ENCODE measurements at regions not wholly inside any gene's neighbourhood (a gene's known extent, or its start where the extent isn't known, plus 50 kb on each side); places are given as distances from the start of the nearest gene placed in this dataset.
"Not testable (repeated sequence)": the region's sequence is repeated elsewhere in the genome, so short reads cannot be mapped to it uniquely, and the experiment has no call there.

- DNase-seq (ENCODE audit: low spot score), result no peak
- ChIA-PET POLR2A (ENCODE audit: low non-redundant PET) (no interaction called here), CTCF (interaction anchor here (0.6 kb wide), 1 partner anchor 81 kb away, joined by 3 read pairs; no protein-coding TSS in a partner anchor)
- no peak for TF ChIP-seq CTCF (conservative IDR thresholded peaks at IDR 0.05; ENCODE audit: low read depth)
- no peak overlapping the region for H3K27ac ChIP-seq
Observed at GRCh38 chr2:234163510-234164045, 113.1 kb downstream of the SPP2 start.

GRCh38 chr2:234162861-234163260, 112.4 kb downstream of the SPP2 start:
- TF ChIP-seq CTCF (conservative IDR thresholded peaks at IDR 0.05; ENCODE audit: low read depth), result no peak
- CTCF ChIA-PET, result no interaction called here
- H3K27ac ChIP-seq, result no peak overlapping the region
- POLR2A ChIA-PET (ENCODE audit: low non-redundant PET), result no interaction called here
- peak; percentile 32 for DNase-seq (ENCODE audit: low spot score)

- CTCF ChIA-PET, result interaction anchor here (0.6 kb wide), 1 partner anchor 120 kb away, joined by 3 read pairs; no protein-coding TSS in a partner anchor
- no peak overlapping the region for H3K27ac ChIP-seq
Observed at GRCh38 chr2:234161932-234162331, 111.4 kb downstream of the SPP2 start.

GRCh38 chr2:234158812-234159211, 108.3 kb downstream of the SPP2 start:
- CTCF ChIA-PET, result no interaction called here
- TF ChIP-seq CTCF (conservative IDR thresholded peaks at IDR 0.05; ENCODE audit: low read depth), result no peak
- DNase-seq (ENCODE audit: low spot score), result peak; percentile 57
- POLR2A ChIA-PET (ENCODE audit: low non-redundant PET), result no interaction called here
- no peak overlapping the region for H3K27ac ChIP-seq

More at GRCh38 chr2:234161932-234162331, 111.4 kb downstream of the SPP2 start:
- POLR2A ChIA-PET (ENCODE audit: low non-redundant PET), result no interaction called here
- peak; percentile 56 for DNase-seq (ENCODE audit: low spot score)
- TF ChIP-seq CTCF (conservative IDR thresholded peaks at IDR 0.05; ENCODE audit: low read depth), result no peak

GRCh38 chr2:234157817-234158588, 107.5 kb downstream of the SPP2 start:
- DNase-seq (ENCODE audit: low spot score), result no peak
- POLR2A ChIA-PET (ENCODE audit: low non-redundant PET), result no interaction called here
- no peak overlapping the region for H3K27ac ChIP-seq
- TF ChIP-seq CTCF (conservative IDR thresholded peaks at IDR 0.05; ENCODE audit: low read depth), result no peak
- CTCF ChIA-PET, result interaction anchor here (0.7 kb wide), 1 partner anchor 136 kb away, joined by 4 read pairs; no protein-coding TSS in a partner anchor

GRCh38 chr2:234156326-234156725, 105.8 kb downstream of the SPP2 start:
- DNase-seq (ENCODE audit: low spot score), result no peak
- POLR2A ChIA-PET (ENCODE audit: low non-redundant PET), result no interaction called here
- no peak overlapping the region for H3K27ac ChIP-seq
- TF ChIP-seq CTCF (conservative IDR thresholded peaks at IDR 0.05; ENCODE audit: low read depth), result no peak
- CTCF ChIA-PET, result no interaction called here

GRCh38 chr2:234152835-234153234, 102.3 kb downstream of the SPP2 start:
- DNase-seq (ENCODE audit: low spot score); POLR2A ChIA-PET (ENCODE audit: low non-redundant PET); CTCF ChIA-PET; H3K27ac ChIP-seq: not testable (repeated sequence)
